ENCODE measurements at regions not wholly inside any gene's neighbourhood (a gene's known extent, or its start where the extent isn't known, plus 50 kb on each side); places are given as distances from the start of the nearest gene placed in this dataset.

DNA sequence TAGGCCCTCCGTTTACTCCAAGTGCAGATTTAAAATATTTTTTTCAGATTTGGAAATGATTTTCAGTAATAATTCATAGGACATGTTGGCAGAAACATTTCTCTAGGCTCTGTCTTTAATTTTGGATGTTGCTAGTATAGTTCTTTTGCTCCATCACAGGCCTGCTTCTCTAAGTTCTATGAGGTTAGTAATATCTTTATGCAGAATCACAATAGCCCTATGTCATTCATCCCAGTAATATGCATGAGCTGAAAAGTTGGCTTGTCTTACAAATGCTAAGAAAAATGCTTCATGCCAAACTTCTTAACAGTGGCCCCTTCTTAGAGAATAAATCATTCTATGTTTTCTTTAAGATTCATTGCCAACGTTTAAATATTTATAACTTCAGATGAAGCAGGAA, 148.3 kb upstream of the TLL1 start:
- DNase-seq, result no peak

DNA sequence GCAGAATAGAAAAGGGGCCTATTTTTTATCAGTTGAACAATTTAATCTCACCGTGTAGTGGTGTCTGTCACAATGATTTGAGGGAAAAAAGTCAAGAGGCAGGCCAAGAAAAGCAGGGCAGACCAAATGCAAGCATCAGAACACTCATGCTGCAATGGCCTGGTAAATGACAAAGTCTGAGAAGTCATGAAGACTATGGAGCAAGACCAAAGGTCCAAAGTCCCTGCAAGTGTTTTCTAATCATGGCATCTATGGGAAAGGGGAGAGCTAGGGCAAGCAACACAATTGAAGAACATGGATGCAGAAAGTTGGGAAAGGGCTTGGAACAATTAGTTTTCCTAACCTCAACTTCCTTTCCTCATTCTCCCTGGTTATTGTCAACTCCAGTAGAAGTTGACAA, 147.7 kb upstream of the TLL1 start:
- DNase-seq, result no peak

DNA sequence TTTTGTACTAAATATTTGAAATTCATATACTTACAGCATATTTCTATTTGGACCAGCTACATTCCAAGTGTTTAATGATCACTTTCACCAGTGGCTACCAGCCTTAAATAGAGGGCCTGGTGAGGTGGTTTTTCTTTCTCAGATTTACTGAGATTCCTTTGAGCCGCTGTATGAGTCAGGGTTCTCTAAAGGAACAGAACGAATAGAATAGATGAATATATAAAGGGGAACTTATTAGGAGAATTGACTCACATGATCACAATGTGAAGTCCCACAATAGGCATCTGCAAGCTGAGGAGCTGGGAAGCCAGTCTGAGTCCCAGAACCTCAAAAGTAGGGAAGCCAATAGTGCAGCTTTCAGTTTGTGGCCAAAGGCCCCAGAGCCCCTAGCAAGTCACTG, 146.2 kb upstream of the TLL1 start:
- DNase-seq, result no peak

DNA sequence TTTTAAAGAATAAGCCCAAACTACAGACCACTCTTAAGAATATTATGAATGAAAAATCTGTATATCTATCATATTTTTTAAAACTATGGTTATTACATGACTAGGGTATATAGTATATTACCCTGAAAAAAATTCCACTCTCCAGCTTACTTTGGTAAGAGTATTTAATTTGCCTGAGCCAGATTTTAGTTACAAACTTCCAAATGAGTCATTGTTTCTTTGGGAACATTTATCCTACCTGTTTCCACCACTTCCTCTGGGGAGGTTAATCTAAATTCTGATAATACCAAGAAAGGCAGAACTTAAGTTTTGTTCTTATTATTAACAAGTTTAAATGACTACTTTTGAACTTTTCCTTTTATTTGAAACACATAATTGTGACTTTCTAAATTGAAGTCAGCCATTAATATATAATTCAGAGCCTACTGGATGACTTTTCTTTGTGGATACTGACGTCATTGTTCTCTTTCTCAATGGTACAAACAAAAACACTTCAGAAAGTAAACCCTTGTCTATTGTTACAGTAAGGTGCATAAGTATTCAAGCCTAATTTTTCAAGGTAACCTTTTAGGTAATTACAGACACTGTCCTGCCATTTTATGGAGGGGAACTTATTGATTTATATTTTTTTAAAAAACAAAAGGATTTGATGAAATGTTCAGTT, 135.6 kb upstream of the TLL1 start:
- no peak for DNase-seq

DNA sequence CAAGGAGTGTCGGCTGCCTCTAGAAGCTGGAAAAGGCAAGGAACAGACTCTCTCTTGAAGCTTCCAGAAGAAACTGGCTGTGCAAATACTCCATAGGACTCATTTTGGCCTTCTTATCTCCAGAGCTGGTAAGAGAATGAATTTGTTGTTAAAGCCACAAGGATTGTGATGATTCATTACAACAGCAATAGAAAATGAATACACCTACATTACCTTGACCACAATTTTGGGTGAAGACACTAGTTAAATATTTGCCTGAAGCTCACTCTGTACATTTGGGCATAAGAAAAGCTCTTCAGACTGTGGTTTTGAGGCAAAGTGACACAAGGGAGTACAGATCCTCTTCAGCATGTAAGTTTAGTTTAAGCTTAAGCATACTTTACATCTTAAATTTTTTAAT, 134.5 kb upstream of the TLL1 start:
- DNase-seq, result no peak

DNA sequence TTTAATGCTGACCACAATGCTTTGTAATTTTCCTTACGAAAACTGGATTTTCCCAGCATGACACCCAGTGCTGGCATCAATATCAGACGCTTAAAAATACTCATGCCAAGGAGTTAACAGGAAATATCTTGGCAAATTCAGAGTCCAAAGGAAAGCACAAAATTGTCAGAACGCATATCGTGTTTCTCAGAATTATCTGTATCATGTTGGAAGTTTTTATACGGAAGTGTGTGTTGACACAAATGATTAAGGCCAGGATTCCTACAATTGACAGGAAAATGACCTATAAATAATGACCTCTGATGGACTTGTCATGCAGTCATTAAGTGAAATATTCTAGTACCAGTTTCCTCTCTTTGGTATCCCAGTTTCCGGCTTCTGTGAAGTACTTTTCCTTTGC, 132.1 kb upstream of the TLL1 start:
- no peak for DNase-seq

DNA sequence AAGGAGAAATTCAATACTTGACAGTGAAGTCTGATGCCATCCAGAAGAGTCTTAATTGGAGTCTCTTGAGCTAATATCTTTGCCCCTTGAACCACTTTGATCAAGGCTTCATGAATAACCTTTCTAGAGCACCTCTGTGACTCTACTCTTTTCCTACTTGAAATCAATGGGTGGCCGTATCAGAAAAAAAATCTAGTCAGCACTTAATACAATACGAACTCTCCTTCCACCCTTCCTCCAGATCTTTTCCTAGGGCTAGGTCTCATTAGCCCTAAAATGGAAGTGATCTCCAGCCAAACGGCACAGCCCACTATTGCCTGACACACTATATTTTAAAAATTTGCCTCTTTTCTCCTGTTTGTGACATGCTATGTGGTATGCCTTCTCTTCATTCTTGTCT, 129.6 kb upstream of the TLL1 start:
- DNase-seq, result no peak

DNA sequence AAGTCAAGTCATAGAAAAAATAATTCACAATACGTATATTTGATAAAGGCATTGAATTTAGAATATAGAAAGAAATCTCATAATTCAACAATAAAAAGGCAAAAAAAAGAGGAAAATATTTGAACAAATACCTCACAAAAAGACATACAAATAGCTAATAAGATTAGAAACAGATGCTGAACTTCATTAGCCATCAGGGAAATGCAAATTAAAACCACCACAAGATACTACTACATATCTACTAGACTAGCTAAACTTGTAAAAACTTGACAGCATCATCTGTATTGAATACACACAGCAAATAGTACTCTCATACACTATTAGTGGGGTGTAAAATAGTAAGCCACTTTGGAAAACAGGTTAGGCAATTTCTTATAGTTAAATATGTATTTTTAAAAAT, 128.7 kb upstream of the TLL1 start:
- no peak for DNase-seq

DNA sequence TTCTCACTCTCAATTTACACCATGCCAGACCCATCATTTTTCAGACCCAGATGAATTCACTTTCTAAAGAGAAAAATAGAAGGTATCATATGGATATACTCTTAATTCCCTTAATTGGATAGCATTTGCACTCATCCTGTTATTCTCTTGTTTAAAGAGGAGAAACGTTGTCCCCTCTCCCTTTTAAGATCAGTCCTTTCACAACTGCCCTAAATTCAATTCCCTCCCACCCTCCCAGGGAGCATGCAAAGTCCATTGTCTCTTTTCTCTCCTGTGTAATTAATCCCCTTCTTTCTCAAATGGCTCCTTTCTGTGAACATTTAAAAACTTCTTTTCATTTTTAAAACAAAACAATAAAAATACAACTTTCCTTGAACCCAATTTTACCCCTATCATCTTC, 124.7 kb upstream of the TLL1 start:
- no peak for DNase-seq

DNA sequence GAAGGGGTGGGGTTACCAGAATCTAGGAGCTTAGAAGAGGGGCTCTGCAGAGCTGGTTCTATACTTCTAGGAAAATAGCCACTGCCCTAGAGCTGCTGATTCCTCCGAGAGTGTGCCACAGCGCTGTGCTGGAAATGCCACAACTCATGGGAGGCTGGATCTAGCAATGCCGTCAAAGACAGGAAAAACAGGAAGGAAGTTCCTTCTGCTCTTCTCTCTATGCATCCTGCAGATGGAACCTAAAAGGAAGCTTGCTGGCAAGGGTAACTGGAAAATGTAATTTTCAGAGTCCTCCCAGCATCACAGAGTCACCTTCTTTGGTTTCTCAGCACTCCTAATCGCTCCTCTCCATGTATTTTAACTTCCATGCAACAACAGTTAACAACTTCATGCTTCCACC, 121.2 kb upstream of the TLL1 start:
- DNase-seq, result no peak

DNA sequence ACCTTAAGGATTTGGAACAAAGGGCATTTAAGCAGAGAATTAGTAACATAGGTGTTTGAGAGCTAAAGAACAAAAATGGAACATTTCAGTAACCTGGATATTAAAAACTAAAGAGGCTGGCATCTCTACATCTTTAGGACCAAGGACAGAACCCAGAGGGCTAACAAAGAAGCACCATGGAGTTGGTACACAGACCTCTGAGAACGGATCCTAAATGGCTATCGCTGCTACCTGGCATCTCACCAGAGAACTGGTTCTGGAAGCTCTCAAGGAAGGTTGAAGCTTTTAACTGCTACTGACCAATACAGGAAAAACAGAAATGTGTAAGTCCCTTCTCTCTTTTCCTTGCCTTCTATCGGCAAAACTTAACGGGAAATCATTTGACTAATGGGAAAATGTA, 118.4 kb upstream of the TLL1 start:
- no peak for DNase-seq

DNA sequence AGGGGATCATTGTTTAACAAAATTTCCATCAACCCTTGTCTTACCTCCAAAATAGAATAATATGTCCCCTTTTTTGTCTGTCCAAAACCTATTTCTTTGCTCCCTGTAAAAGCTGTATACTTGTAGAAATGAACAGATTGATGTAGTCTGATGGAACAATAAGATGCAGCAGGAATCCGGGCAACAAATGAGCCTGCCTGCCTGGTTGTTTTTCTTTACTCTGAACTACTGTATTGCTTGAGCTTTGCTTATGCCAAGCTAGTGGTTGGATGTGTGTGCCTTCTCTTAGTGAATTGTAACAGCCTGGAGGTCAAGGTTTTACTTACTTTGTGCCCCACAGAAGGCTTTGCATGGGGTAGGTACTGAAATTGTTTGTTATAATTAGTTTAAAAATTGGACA, 116.2 kb upstream of the TLL1 start:
- DNase-seq, result no peak

DNA sequence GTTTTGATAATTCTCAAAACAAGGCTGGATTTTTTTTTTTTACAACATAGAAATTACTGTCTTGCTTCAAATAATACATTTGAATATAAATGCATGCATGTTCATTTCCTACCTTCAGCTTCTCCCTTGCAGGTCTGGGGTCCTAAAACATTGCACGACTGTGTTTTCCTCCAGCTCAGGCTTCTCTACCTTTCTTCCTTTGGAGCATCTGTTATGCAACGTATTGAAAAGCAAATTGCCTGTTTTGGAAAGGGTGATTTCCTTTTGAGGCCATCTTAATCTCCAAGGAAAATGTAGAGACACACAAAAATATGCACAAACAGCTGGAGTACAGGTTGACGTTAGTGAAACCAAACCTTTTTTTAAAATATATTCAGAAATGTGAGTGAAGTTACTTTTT, 115.6 kb upstream of the TLL1 start:
- DNase-seq, result no peak

DNA sequence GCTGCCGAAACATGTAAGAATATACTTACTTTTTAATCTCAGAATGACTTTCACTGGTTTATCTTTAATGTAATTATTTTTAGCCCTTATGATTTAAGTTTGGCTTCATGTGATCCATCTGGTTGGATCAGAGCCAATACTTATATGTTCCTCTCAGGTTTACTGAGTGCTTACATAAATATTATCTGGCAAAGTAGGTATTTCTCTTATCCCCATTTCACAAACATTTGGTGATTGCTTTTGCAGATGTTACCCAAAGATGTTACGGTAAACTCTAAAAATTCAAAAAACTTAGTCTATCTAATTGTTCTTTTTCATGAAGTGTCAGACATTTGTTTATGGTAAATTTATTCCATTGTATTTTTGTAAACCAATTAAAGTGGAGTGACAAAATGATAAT, 115.0 kb upstream of the TLL1 start:
- no peak for DNase-seq

DNA sequence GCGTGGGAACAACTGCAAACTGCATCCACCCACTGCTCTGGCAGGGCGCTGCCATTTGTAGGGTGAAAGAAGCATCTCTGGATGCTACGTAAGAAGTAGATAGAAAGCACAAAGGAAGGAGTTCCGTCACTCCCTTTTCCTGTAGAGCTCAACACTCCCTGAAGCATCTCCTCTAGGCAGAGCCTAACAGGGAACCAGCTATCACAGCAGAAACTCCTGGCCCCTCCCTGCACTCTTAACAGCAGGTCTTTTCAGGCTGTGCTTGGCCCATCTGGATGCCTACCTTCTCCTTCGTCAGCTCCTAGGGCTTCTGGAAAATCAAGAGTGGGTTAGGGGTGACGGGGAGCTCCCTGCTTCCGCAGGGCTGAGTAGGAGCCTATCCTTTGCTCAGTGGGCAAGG, 112.9 kb upstream of the TLL1 start:
- DNase-seq, result no peak

DNA sequence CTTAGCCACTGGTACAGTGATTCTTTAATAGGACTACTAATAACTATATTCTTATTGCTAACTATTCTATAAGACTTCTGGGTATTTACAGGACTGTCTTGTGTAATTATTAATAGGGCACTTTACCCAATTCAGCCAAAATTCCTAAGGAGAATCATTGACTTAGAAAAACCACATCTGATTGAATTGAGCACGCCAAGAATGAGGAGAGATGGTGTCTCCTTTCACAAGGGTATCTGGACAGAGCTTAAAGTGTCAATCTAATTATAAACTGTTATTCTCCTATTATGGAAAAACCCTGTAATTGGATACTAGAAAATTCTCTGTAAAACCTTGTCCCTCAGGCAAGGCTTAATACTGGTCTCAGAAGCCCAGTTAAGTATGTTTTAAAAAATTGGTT, 111.1 kb upstream of the TLL1 start:
- DNase-seq, result no peak

DNA sequence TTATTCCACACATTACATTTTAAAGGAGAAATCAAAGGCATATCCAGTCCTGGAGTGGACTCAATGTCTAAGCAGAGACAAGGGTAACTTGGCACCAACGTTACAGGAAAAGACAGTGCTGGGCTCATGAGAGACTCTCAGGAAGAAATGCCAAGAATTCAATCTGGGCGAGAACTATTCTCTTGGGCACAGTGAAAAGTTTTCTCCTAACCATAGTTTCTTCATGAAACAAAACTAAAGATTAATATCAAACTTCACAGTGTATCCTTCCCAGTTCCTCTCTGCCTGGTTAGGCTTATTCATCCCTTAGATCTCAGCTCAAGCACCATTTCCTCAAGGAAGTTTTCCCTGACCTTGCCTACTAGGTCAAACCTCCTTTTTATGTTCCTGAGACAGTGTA, 109.4 kb upstream of the TLL1 start:
- no peak for DNase-seq

DNA sequence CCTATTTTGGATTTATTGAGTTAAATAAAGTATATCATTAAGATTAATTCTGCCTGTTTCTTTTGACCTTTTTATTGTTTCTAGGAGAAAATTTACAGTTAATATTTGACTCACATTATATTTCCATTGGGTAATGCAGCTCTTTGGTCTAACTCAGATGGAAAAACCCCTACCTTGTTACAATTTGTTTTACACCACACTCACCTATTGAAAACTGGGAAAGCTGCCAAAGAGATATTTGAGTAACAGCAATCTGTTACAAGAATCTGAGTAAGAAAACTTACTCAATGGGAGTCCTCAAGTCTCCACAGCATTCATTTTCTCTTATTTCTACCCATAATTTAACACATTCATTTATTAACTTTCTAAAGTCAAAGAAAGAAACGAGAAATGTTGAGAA, 108.0 kb upstream of the TLL1 start:
- no peak for DNase-seq

DNA sequence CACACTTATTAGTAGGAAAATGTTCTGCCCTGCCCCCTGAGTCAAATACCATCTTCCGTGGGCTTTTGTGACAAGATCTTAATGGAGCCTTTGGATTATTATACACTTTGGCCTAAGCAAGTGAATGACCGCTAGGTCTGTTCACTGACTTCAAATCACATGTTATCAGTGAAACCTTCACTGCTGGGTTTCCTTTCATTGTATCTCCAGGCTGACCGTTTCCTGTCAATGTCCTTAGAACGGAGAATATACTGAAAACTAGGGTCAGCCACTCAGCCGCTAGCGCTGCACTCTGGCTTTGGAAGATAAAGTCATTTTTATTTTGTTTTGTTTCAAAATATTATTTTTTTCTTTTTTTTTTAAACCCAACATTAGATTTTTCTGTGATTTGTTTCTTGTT, 107.0 kb upstream of the TLL1 start:
- no peak for DNase-seq

DNA sequence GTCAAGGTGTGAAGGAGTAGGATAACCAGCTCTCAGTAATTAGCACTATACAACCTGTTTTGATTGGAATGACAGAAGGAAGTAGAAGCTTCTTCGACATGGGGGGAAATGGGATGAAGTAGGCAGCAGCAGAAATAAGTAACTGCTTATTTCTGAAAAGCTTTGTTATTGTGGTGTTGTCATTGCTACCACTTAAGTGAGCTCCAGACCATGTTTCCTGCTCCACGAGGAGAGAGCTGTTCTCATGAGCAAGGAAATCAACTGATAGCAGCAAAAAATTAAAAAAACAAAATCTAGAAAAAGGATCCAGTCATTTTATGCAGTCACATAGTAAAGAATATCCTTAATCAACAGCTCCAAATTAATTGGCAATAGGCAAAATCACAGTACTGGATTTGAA, 106.1 kb upstream of the TLL1 start:
- DNase-seq, result peak; percentile 41

DNA sequence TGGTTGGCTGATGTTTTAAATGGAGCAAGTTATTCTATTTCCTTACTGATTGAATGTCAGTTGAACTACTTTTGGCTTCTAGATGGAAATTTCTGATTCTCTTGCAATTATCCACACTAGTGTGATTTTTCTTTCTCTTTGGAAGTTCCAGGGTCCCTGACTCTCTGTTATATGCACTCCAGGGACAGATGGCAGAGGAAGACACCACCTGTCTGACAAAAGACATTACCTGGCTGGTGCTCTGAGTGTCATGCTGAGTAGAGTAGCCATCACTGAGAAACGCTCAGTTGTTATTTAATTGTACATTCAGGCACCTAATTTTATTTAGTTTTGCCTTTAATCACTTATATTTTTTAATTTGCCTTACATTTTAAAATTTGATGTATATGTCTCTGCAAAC, 105.4 kb upstream of the TLL1 start:
- no peak for DNase-seq

DNA sequence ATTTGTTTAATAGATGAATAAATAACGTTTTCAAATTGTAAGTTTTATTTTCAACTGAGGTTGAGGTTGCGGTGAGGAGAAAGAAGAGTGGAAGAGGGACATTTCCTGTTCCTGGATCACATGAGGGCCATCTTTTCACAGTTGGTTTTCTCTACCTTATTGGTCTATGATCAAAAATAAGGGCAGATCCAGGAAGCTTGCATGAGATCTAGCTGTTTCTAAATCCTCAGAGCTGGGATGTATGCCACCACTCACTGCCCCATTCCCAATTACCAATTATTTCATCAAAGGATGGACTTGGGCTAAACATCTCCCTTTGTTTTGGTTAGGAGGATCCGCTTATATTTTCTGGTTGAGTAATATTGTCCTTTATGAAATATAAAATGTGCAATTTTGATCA, 104.8 kb upstream of the TLL1 start:
- DNase-seq, result no peak

DNA sequence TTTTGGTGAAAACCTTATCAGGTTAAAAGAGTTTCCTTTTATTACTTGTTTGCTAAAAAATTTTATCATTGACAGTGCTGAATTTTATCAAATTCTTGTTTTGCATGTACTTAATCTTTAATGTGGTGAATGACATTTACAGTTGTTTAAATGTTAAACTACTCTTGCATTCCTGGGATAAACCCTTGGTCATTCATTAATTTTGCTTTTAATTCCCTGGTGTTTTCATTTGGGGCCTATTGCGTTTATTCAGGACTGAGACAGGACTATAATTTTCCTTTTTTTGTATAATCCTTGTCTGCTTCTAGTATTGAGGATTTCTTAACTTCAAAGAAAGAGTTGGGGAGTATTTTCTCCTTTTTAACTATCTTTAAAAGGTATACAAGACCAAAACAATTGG, 98.7 kb upstream of the TLL1 start:
- DNase-seq, result no peak

DNA sequence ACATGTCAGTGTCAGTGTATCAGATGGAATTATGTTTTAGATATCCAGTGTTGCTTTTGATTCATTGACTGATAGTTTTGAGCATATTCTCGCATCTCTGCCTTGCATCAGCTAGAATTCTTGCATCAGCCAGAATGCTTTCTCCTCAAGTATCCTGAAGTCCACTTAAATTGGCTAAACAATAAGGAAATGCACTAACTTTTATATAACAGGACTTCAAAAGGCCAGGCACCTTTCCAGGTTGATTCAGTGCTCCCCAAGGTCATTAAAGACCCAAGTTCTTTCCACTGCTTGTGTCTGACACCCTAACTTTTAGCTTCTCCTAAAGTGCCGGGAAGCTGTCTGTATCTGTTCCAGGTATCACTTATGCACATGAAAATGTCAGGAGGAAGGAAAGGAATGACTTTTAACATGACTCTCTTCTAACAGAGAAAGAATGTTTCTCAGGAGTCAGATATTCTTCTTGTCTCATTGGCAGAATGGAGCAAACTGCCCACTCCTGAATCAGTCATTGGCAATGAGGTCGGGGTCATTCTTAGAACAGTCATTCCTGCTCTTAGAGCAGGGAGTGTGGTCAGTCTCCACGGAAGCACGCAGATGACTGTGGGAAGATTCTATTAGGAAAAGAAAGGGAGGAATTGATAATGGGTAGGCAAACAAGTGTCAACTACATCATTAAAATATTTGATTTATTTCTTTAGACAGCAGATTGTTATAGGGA, 92.9 kb upstream of the TLL1 start:
- no peak for DNase-seq

DNA sequence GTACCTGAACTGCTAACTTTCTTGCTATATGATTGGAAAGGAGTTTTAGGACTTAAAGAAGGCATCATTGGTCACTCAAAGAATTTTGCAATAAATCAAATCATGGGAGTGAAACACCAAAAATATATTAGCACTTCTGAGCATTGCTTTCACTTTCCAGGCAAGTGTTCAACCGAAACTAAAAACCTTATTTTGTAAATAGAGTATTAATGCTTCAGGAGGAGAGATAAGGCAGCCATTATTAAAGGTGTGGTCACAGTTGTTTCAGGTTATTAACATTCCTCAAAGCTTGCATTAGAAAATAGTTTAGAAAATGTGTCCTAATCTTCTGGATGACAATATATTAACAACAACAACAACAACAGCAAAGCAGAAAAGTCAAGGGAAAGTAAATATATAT, 92.3 kb upstream of the TLL1 start:
- no peak for DNase-seq
